ENCODE measurements at regions not wholly inside any gene's neighbourhood (a gene's known extent, or its start where the extent isn't known, plus 50 kb on each side); places are given as distances from the start of the nearest gene placed in this dataset.

DNA sequence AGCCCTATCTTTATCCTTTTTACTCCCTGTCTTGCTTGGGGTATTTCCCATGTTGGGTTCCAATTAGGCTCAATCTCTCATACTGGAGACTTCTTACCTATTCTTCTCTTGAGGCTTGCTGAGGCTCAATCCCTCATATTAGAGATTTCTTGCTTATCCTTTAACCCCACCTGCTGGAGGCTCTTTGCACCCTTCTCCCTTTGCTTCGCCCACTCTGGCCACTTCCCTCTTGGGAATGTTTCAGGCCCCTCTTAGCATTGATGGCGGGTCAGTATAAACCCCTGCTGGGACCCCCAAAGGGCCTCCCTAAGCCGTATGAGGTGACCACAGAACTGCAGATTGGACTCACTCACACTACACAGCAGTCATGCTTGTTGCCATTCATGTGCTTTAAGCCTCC lies 69.3 kb upstream of the CDK20 start:
- in situ Hi-C loops (cut with HindIII; ENCODE audit: low pct_ligation_motif_present, low pct_unique_long_range_greater_than_20kb, low sequenced_read_pairs), result no loop called here
- DNase-seq, result no peak

DNA sequence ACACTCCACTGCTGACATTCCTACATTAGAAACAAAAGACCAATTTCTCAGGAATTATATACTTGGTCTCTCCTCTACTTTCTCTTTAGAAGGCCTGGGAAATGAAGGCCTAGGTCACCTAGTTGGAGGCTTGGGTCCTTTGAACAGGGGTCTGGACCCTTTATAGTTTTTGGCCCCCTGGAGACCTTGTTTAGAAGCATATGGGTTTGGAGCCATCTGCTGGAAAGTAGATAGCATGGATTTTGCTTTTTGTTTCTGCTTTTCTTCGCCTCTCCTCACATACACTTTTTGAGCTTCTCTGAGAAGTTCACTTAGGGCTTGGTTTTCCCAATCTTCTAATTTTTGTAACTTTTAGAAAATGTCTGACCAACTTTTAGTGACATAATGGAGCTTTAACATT lies 67.1 kb upstream of the CDK20 start:
- no peak for DNase-seq

DNA sequence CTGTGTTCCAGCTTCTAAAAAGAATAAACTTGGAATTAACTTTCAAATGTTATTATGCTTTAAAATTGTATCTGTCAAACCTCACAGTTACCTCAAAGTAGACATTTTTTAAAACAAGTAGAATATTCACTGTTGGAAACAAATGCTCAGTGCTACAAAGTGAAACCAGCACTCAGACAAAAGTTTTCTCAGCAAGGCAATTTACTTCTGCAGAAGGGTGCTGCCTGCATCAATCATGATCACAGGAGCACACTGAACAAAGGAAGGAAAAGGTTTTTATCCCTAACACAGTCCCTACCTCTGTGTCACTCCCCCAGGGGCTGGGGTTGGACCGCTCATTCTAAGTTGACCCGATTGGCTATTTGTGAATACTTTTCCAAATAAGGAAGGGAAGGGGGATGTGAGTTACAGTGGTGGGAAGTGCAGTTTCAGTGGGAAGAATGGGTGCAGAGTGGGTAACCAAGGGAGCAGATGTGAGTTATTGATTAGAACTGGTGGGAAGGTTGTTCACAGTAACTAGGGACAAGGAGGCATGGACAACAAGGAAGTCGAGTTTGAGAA lies 63.0 kb upstream of the CDK20 start:
- in situ Hi-C loops (cut with HindIII; ENCODE audit: low pct_ligation_motif_present, low pct_unique_long_range_greater_than_20kb, low sequenced_read_pairs), result no loop called here
- DNase-seq, result no peak

More for the DNA sequence above, 67.1 kb upstream of the CDK20 start:
- in situ Hi-C loops (cut with HindIII; ENCODE audit: low pct_ligation_motif_present, low pct_unique_long_range_greater_than_20kb, low sequenced_read_pairs), result no loop called here

DNA sequence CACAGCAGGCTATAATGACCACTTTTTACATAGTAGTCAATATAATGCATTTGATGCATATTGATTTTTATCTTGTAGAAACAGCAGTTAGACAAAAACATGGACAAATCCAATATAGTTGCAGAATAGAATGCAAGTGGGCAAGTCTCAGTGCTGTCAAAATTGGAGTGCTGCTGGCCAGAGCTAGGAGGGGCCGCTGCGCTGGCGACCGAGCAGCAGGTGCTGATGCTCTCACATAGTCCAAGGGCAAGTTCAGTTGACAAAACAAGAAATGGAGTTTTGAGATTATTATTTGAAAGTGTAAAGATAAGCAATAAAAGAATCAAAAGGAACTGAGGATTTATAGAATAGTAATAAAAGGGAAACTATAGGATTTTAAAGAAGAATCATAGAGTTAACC lies 60.6 kb upstream of the CDK20 start:
- in situ Hi-C loops (cut with HindIII; ENCODE audit: low pct_ligation_motif_present, low pct_unique_long_range_greater_than_20kb, low sequenced_read_pairs), result no loop called here

DNA sequence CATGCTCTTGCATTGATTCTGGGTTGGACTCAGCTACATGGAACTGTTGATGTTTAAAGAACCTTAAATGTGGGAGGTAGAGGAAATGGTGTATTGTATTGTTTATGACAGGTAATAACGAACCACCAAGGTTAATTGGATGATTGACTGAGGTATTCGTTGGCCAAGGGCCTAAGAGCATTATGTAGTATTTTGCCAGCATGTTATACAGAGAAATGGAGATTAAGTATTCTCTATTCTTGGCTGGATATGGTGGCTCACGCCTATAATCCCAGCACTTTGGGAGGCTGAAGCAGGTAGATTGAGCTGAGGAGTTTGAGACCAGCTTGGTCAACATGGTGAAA lies 59.0 kb upstream of the CDK20 start:
- DNase-seq, result no peak
- in situ Hi-C loops (cut with HindIII; ENCODE audit: low pct_ligation_motif_present, low pct_unique_long_range_greater_than_20kb, low sequenced_read_pairs), result no loop called here

More for the DNA sequence above, 60.6 kb upstream of the CDK20 start:
- DNase-seq, result no peak

DNA sequence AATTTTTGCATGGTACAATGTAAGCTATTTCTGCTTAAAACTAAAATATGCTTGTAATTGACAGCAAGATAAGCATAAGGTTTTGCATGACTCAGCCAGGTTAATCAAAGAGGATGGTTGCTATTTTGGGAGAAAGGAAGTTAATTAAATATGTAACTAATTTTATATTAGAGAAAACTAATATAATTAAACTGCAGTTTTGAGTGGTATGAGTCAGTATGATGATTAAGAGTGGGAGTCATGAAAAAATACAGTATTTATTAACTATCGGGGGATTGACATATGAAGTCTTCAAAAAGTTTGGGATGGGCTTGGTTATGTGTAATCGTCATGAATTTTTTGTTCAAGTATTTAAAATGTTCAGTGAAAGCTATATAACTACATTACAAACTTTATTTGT lies 54.0 kb upstream of the CDK20 start:
- in situ Hi-C loops (cut with HindIII; ENCODE audit: low pct_ligation_motif_present, low pct_unique_long_range_greater_than_20kb, low sequenced_read_pairs), result no loop called here
- DNase-seq, result no peak

DNA sequence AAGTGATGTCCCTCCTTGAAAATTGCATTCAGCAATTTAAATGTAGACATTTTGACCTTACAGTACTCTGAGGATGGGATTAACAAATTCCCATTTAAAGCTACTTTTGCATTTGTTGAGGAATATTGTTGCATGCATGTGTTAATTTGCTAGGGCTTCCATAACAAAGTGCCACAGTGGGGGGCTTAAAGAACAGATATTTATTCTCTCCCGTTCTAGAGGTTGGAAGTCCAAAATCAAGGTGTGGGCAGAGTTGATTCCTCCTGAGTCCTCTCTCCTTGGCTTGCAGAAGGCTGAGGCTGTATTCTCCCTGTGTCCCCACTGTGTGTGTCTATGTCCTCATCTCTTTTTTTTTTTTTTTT lies 51.8 kb upstream of the CDK20 start:
- DNase-seq, result no peak

DNA sequence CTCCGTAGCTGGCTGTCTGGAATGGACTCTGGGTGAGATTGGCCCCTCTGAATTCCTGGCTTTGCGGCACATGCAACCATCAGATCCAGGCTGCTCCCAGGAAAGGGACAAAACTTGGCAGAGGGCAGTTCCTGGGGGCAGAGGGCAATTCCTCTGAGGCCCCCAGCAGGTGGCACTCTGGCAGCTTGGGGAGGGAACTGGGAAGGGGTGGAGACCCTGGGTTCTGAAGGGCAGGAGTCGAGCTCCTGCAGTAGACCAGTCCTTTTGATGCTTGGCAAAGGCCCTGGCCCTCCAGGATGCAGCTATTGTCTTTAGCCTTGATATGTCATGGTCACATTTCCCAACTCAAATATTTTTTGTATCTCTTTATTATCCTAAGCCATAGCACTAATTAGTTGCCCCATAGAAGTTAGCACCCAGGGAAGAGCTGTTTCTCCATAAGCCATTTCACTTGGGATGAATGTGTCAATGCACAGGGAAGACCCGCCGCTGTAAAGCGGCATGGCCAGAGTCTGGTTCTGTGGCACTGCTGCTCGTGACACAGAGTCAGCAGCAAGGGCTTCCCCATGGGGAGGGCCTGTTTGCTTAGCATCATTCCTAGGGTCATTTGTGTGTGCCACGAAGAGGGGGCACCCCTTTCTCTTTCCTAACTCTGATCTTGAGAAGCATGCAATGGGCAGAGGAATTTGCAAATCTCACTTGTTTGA lies 51.2 kb upstream of the CDK20 start:
- in situ Hi-C loops (cut with HindIII; ENCODE audit: low pct_ligation_motif_present, low pct_unique_long_range_greater_than_20kb, low sequenced_read_pairs), result no loop called here
- DNase-seq, result no peak

More for the DNA sequence above, 51.8 kb upstream of the CDK20 start:
- in situ Hi-C loops (cut with HindIII; ENCODE audit: low pct_ligation_motif_present, low pct_unique_long_range_greater_than_20kb, low sequenced_read_pairs), result no loop called here

DNA sequence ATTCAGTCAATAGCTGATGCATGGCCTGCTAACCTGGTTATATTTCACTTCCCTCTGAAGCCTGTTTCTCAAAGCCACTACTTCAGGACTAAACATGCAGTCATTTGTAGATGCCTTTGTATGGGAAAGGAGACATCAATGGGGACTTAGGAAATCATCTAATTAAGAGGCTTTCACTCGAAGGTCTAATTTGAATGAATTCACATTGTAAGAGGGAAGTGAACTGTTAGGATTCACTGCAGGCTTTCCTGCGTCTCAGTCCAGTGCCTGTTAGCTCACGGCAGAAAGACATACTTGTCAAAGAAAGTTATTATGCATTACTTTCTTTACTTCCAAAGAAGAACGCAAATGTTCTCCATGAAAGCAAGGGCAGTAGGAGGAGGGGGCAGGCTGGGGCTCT lies 50.6 kb upstream of the CDK20 start:
- in situ Hi-C loops (cut with HindIII; ENCODE audit: low pct_ligation_motif_present, low pct_unique_long_range_greater_than_20kb, low sequenced_read_pairs), result no loop called here
- DNase-seq, result no peak

Data from ACHN (cell line).